ENCODE measurements at regions not wholly inside any gene's neighbourhood (a gene's known extent, or its start where the extent isn't known, plus 50 kb on each side); places are given as distances from the start of the nearest gene placed in this dataset.

- no peak for TF ChIP-seq EP300 (IDR thresholded peaks at IDR 0.05)
- no peak for TF ChIP-seq POLR2A (IDR thresholded peaks at IDR 0.05)
- TF ChIP-seq CTCF (IDR thresholded peaks at IDR 0.05), result no peak
- no peak for TF ChIP-seq POLR2AphosphoS5 (IDR thresholded peaks at IDR 0.05)
- no peak overlapping the region for H3K27ac ChIP-seq
- no peak for DNase-seq
- H3K4me3 ChIP-seq, result no peak overlapping the region
- H3K36me3 ChIP-seq, result no peaks in the 10 kb centered on the region
- H3K4me1 ChIP-seq, result no peaks in the 10 kb centered on the region
- no peaks in the 10 kb centered on the region for H3K27me3 ChIP-seq
- intact Hi-C loops (cut with DNase I), result no loop called here
- H3K9me3 ChIP-seq, result peaks cover 0 to 8% (median 3%) of the 10 kb centered on the region in 4 donors
These were observed 224.8 kb upstream of the PPP2R3A start for GRCh38 chr3:135740751-135741150.

GRCh38 chr3:135751991-135752390 lies 213.5 kb upstream of the PPP2R3A start:
- no peaks in the 10 kb centered on the region for H3K9me3 ChIP-seq
- H3K4me3 ChIP-seq, result no peak overlapping the region
- intact Hi-C loops (cut with DNase I), result no loop called here
- WGBS, 2 donors, result 72 to 74% methylated on average over 4 of the region's 4 CpGs
- no peaks in the 10 kb centered on the region for H3K36me3 ChIP-seq
- no peak for DNase-seq
- no peaks in the 10 kb centered on the region for H3K27me3 ChIP-seq
- TF ChIP-seq CTCF (IDR thresholded peaks at IDR 0.05), result no peak
- no peak for TF ChIP-seq POLR2A (IDR thresholded peaks at IDR 0.05)
- no peak for TF ChIP-seq POLR2AphosphoS5 (IDR thresholded peaks at IDR 0.05)
- no peak for TF ChIP-seq EP300 (IDR thresholded peaks at IDR 0.05)
- no peak overlapping the region for H3K27ac ChIP-seq
- no peaks in the 10 kb centered on the region for H3K4me1 ChIP-seq

DNA sequence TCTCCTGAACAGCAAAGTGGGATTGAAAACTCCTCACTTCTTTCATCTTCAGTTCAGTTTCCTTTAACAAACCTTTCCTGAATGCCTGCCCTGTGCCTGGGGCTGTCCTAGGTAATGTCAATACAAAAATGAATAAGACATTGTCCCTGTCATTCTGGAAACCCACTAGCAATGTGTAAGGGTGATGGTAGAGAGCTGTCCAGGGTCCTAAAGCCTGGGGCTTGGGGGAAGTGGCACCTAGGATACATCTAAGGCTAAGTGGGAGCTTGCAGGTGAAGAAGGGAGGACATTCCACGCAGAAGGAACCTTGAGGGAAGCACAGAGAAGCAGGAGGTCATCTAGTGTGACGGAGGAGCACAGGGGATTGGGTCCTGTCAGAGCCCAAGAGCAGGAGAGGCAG lies 212.7 kb upstream of the PPP2R3A start:
- TF ChIP-seq POLR2A (IDR thresholded peaks at IDR 0.05), result no peak
- TF ChIP-seq EP300 (IDR thresholded peaks at IDR 0.05), result no peak
- no peak for TF ChIP-seq CTCF (IDR thresholded peaks at IDR 0.05)
- TF ChIP-seq POLR2AphosphoS5 (IDR thresholded peaks at IDR 0.05), result no peak
- DNase-seq, result no peak
- intact Hi-C loops (cut with DNase I), result no loop called here
- Histone ChIP-seq H3K27ac (no peak overlapping the region), H3K4me3 (no peak overlapping the region), H3K9me3 (no peaks in the 10 kb centered on the region), H3K4me1 (no peaks in the 10 kb centered on the region), H3K27me3 (no peaks in the 10 kb centered on the region), H3K36me3 (no peaks in the 10 kb centered on the region)
- 68 to 82% methylated on average over 2 of the region's 2 CpGs for WGBS, 2 donors

GRCh38 chr3:135753506-135753905 lies 212.0 kb upstream of the PPP2R3A start:
- Histone ChIP-seq H3K27me3 (no peaks in the 10 kb centered on the region), H3K4me1 (no peaks in the 10 kb centered on the region), H3K27ac (no peak overlapping the region), H3K36me3 (no peaks in the 10 kb centered on the region), H3K4me3 (no peak overlapping the region), H3K9me3 (no peaks in the 10 kb centered on the region)
- no peak for TF ChIP-seq POLR2A (IDR thresholded peaks at IDR 0.05)
- TF ChIP-seq POLR2AphosphoS5 (IDR thresholded peaks at IDR 0.05), result no peak
- TF ChIP-seq EP300 (IDR thresholded peaks at IDR 0.05), result no peak
- TF ChIP-seq CTCF (IDR thresholded peaks at IDR 0.05), result no peak
- 93% methylated on average over 7 of the region's 7 CpGs for WGBS, 2 donors
- intact Hi-C loops (cut with DNase I), result no loop called here
- DNase-seq, result no peak

GRCh38 chr3:135755330-135756105 lies 210.0 kb upstream of the PPP2R3A start:
- intact Hi-C loops (cut with DNase I), result no loop called here
- WGBS, 2 donors, result 50 to 55% methylated on average over 2 of the region's 2 CpGs
- Histone ChIP-seq H3K27ac (no peak overlapping the region), H3K4me1 (no peaks in the 10 kb centered on the region), H3K36me3 (no peaks in the 10 kb centered on the region), H3K9me3 (no peaks in the 10 kb centered on the region), H3K27me3 (no peaks in the 10 kb centered on the region), H3K4me3 (no peak overlapping the region)
- DNase-seq, result no peak
- TF ChIP-seq POLR2AphosphoS5 (IDR thresholded peaks at IDR 0.05) (no peak), POLR2A (IDR thresholded peaks at IDR 0.05) (no peak), EP300 (IDR thresholded peaks at IDR 0.05) (no peak), CTCF (IDR thresholded peaks at IDR 0.05) (no peak)

Measured in sigmoid colon (tissue), 6 donors.